GM23248 (cell line): ENCODE measurements at regions not wholly inside any gene's neighbourhood (a gene's known extent, or its start where the extent isn't known, plus 50 kb on each side); places are given as distances from the start of the nearest gene placed in this dataset.

Experiments
- EZH2 ChIP-seq: fragments of 200-600 bp; sonication (generic); IDR thresholded peaks from 2 replicates; pipeline ENCODE4 v1.6.1; 2018; ENCODE audit warnings: antibody characterized with exemption, mild to moderate bottlenecking; ENCODE audit not compliant: insufficient read depth, poor library complexity, severe bottlenecking
- EZH2phosphoT487 ChIP-seq: fragments of 200-600 bp; sonication (generic); IDR thresholded peaks from 2 replicates; pipeline ENCODE4 v1.6.1; 2018; ENCODE audit warnings: antibody characterized with exemption, moderate library complexity, mild to moderate bottlenecking, low read depth; ENCODE audit not compliant: insufficient read depth

DNA sequence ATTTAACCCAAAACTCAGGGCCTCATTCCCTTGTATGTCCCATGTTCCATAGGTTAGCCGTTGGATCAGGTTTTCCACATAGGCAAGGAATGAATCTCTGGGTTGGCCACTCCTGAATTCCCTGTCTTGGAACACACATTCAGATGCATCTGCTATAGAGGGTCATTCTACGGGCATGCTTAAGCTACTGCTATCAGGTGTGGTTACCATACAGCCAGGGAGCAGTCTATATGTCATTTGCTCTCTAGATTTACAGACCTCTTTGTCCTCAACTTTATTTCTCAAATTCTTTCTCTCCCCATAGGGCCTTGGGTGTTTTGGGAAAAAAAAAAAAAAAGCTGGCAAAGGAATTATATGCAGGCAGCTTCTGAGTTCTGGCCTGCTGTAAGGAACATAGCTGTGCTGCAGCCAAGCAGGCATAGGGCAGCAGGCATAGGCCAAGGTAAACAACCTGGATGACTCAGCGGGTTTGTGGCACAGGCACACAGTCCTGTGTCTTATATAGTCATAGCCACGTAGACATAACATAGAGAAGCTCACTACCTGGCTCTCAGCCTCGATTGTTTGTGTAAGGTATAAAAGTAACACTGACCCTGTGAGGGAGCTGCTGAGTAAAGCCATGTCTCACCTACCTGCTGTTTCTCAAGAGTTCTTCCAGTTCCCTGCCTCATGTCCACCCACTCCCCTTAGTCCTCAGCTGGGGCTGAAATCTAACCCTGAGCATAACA, 141.5 kb downstream of the OSTF1 start:
- TF ChIP-seq EZH2phosphoT487 (no peak), EZH2 (no peak)
